BLaER1 (cell line): ENCODE measurements at regions not wholly inside any gene's neighbourhood (a gene's known extent, or its start where the extent isn't known, plus 50 kb on each side); places are given as distances from the start of the nearest gene placed in this dataset.
A peak's percentile ranks its signal among the peaks of the same experiment; 100 is the strongest.

Source experiments
- H3K27ac ChIP-seq: shearing (Covaris generic); formaldehyde crosslinking; 2 replicates; pipeline ENCODE4 v1.8.1; 2022
- H3K27me3 ChIP-seq: shearing (Covaris generic); formaldehyde crosslinking; 2 replicates; pipeline ENCODE4 v1.8.1; 2022
- H3K36me3 ChIP-seq: shearing (Covaris generic); formaldehyde crosslinking; 2 replicates; pipeline ENCODE4 v1.8.1; 2022
- H3K4me1 ChIP-seq: shearing (Covaris generic); formaldehyde crosslinking; 2 replicates; pipeline ENCODE4 v1.8.1; 2022
- H3K4me2 ChIP-seq: shearing (Covaris generic); formaldehyde crosslinking; 2 replicates; pipeline ENCODE4 v1.8.1; 2022
- H3K4me3 ChIP-seq: shearing (Covaris generic); formaldehyde crosslinking; 2 replicates; pipeline ENCODE4 v1.8.1; 2022
- H3K9ac ChIP-seq: shearing (Covaris generic); formaldehyde crosslinking; 2 replicates; pipeline ENCODE4 v1.8.1; 2022
- H3K9me3 ChIP-seq: shearing (Covaris generic); formaldehyde crosslinking; 2 replicates; pipeline ENCODE4 v1.8.1; 2022
- H4K20me1 ChIP-seq: shearing (Covaris generic); formaldehyde crosslinking; 2 replicates; pipeline ENCODE4 v1.8.1; 2022
- Cebpa-rat ChIP-seq: shearing (Covaris generic); IDR thresholded peaks from 2 replicates; pipeline ENCODE4 v1.8.1; 2022

DNA sequence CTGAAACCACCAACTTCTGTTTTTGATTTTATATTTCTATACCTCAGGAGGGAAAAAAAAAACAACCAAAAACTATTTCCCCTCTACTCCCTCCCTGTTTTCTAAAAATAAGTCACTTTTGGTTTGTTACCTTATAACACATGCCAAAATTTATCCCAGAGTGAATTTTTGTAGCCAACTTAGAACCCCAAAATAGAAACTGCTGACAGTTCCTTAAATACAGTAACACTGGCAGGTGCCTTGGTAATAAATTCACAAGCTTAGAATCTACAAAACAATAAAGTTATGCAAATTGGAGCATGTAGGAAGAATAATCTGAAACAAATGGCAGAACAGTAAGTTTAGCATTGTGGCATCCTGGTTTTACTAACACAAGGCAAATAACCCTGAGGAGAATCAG lies 165.0 kb upstream of the HDAC9 start:
- no peak for TF ChIP-seq Cebpa-rat
- Histone ChIP-seq H3K4me3 (no peak overlapping the region), H4K20me1 (no peaks in the 10 kb centered on the region), H3K9ac (no peak overlapping the region), H3K4me2 (peak overlapping the region; percentile 41), H3K27me3 (no peaks in the 10 kb centered on the region), H3K27ac (no peak overlapping the region), H3K36me3 (no peaks in the 10 kb centered on the region), H3K9me3 (no peaks in the 10 kb centered on the region), H3K4me1 (peaks cover 12% of the 10 kb centered on the region)

DNA sequence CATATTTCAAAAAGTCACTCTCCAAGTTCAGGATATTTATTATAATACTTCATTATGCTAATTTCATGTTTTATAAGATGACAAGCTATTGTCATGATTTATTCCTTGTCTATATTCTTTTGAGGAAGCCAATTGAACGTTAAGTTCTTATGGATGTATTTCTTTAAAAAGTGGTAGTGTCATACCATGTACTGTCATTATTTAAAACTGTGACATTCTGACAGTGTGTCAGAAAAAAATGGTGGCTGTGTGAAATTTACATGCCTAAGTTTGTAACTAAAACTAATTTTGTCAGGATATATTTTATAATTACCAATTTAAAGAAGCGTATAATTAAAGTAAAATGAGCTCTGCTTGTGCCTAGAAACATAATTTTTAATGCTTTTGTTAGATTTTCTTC lies 158.9 kb upstream of the HDAC9 start:
- Histone ChIP-seq H3K27me3 (no peaks in the 10 kb centered on the region), H3K27ac (peak overlapping the region; percentile 62), H3K4me1 (peaks cover 25% of the 10 kb centered on the region), H3K9ac (no peak overlapping the region), H3K4me3 (no peak overlapping the region), H3K4me2 (peak overlapping the region; percentile 70; the same call in 1 of the 2 replicates), H4K20me1 (no peaks in the 10 kb centered on the region), H3K9me3 (peaks cover 15% of the 10 kb centered on the region), H3K36me3 (no peaks in the 10 kb centered on the region)
- TF ChIP-seq Cebpa-rat: no peak

DNA sequence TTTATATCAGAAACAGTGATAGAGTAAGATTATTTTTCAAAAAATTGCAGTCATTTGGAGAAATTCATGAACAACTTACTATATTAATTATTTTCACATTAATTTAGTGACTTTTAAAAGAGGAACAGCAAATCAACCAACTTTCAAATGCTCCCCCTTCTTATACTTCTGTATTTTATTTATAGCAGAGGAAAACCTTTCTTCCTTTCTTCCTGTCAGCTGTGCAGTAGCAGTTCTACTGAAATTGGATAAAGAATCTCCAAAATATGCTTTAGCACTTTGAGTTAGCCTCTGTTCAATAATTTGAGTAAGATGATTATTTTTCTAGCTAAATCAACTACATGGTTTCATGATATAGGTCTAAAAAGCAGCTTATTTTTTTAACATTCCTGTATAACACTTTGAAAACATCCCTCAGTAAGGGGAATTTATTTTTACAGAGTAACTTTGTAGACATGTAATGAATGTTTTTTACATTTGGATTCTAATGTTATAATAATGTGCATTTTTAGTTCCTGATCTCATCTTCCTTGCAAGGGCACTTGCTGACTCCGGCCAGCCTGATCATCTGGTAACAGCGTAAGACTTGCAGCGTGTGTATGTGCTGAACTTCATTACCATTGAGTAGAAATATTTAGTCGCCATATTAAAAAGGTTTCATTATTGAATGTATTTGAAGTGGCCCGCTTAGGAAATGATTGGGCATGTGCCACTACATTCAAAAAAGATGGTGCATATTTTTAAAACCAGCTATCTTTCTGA lies 158.3 kb upstream of the HDAC9 start:
- H3K36me3 ChIP-seq: no peaks in the 10 kb centered on the region
- H4K20me1 ChIP-seq: no peaks in the 10 kb centered on the region
- H3K4me3 ChIP-seq: peak overlapping the region; percentile 23; the same call in 1 of the 2 replicates
- peak overlapping the region; percentile 62 for H3K27ac ChIP-seq
- peak overlapping the region; percentile 70 for H3K4me2 ChIP-seq
- H3K4me1 ChIP-seq: peaks cover 30% of the 10 kb centered on the region
- no peak overlapping the region for H3K9ac ChIP-seq
- H3K9me3 ChIP-seq: peaks cover 15% of the 10 kb centered on the region
- no peaks in the 10 kb centered on the region for H3K27me3 ChIP-seq
- no peak for TF ChIP-seq Cebpa-rat

GRCh38 chr7:18338910-18339523 lies 156.5 kb upstream of the HDAC9 start:
- H3K4me3 ChIP-seq: no peak overlapping the region
- H3K27me3 ChIP-seq: no peaks in the 10 kb centered on the region
- peaks cover 31% of the 10 kb centered on the region for H3K4me1 ChIP-seq
- peaks cover 15% of the 10 kb centered on the region for H3K9me3 ChIP-seq
- H3K36me3 ChIP-seq: no peaks in the 10 kb centered on the region
- no peak for TF ChIP-seq Cebpa-rat
- H3K9ac ChIP-seq: no peak overlapping the region
- no peak overlapping the region for H3K27ac ChIP-seq
- no peak overlapping the region for H3K4me2 ChIP-seq
- no peaks in the 10 kb centered on the region for H4K20me1 ChIP-seq

- no peak overlapping the region for H3K9ac ChIP-seq
- peaks cover 15% of the 10 kb centered on the region for H3K9me3 ChIP-seq
- H3K36me3 ChIP-seq: no peaks in the 10 kb centered on the region
- TF ChIP-seq Cebpa-rat: no peak
- H3K27me3 ChIP-seq: no peaks in the 10 kb centered on the region
- H3K4me2 ChIP-seq: peak overlapping the region; percentile 14; the same call in 1 of the 2 replicates
- no peak overlapping the region for H3K4me3 ChIP-seq
- H4K20me1 ChIP-seq: no peaks in the 10 kb centered on the region
- H3K27ac ChIP-seq: no peak overlapping the region
- peaks cover 22% of the 10 kb centered on the region for H3K4me1 ChIP-seq
Measured at GRCh38 chr7:18341756-18342155, 153.8 kb upstream of the HDAC9 start.

DNA sequence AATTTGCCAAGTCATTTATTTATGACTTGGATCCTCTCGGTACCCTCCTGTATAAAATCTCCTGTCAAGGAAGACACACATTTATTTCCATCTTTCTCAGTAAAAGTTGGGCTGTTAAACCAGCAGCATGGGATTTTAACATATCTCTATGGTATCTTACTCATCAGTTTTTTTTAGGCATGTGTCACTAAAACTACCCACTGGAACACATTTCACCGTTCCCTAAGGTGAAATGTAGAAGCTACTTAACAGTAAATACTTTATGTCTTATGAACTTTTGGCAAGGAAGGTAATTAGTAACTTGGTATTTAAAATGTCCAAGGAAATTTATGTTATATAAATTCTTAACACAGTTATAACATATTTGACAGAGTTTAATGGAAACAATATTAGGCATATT lies 152.5 kb upstream of the HDAC9 start:
- no peak overlapping the region for H3K4me3 ChIP-seq
- no peaks in the 10 kb centered on the region for H3K27me3 ChIP-seq
- no peak overlapping the region for H3K27ac ChIP-seq
- no peaks in the 10 kb centered on the region for H3K36me3 ChIP-seq
- H3K9ac ChIP-seq: no peak overlapping the region
- no peaks in the 10 kb centered on the region for H4K20me1 ChIP-seq
- peaks cover 15% of the 10 kb centered on the region for H3K9me3 ChIP-seq
- no peak for TF ChIP-seq Cebpa-rat
- H3K4me1 ChIP-seq: peaks cover 9% of the 10 kb centered on the region
- no peak overlapping the region for H3K4me2 ChIP-seq

DNA sequence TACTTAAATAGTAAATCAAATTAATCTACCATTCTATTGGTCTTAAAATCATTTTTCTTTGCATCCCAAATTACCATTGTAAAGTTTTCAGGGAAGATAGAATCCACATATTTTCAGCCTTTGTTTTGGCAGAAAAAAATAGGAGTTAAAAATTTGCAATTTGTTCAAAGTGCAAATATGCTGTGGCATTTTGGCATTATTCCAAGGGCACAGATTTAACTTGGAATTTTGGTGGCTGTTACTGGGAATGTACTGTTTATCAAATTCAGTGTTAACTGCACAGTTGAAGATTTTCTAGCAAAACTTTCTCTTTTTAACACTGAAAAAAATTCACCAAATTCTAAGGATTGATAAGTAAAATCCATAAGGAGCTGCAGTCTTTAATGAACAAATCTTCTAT lies 151.0 kb upstream of the HDAC9 start:
- Histone ChIP-seq H3K9me3 (peaks cover 15% of the 10 kb centered on the region), H3K9ac (no peak overlapping the region), H3K27me3 (no peaks in the 10 kb centered on the region), H3K4me1 (peaks cover 7% of the 10 kb centered on the region; the same call in 1 of the 2 replicates), H3K4me2 (no peak overlapping the region), H3K27ac (no peak overlapping the region), H3K36me3 (no peaks in the 10 kb centered on the region), H3K4me3 (no peak overlapping the region), H4K20me1 (no peaks in the 10 kb centered on the region)
- TF ChIP-seq Cebpa-rat: no peak

GRCh38 chr7:18345641-18346234 lies 149.8 kb upstream of the HDAC9 start:
- no peak for TF ChIP-seq Cebpa-rat
- no peak overlapping the region for H3K9ac ChIP-seq
- peaks cover 7% of the 10 kb centered on the region for H3K9me3 ChIP-seq
- H3K4me2 ChIP-seq: no peak overlapping the region
- no peaks in the 10 kb centered on the region for H3K27me3 ChIP-seq
- peaks cover 12% of the 10 kb centered on the region for H3K4me1 ChIP-seq
- no peak overlapping the region for H3K4me3 ChIP-seq
- no peak overlapping the region for H3K27ac ChIP-seq
- no peaks in the 10 kb centered on the region for H4K20me1 ChIP-seq
- H3K36me3 ChIP-seq: no peaks in the 10 kb centered on the region

DNA sequence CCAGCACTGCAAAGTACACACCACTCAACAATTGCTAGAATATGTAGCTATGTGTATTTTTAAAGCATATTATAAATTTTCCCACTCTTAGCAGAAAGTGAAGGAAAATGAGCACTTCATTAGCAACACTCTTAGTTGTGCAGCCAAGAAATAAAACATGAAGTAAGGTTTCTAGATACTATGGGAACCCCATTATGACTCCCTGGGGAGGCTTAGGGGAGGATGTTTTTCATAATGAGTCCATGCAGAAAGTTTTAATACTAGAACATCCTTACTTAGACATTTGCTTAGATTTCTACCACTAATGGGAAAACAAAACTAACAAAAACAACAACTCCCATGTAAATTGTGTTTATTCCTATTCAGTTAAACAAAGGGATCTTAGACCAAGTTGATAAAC lies 148.4 kb upstream of the HDAC9 start:
- H3K36me3 ChIP-seq: no peaks in the 10 kb centered on the region
- no peak overlapping the region for H3K4me2 ChIP-seq
- H4K20me1 ChIP-seq: no peaks in the 10 kb centered on the region
- H3K27ac ChIP-seq: no peak overlapping the region
- no peaks in the 10 kb centered on the region for H3K27me3 ChIP-seq
- peaks cover 10% of the 10 kb centered on the region for H3K4me1 ChIP-seq
- no peak for TF ChIP-seq Cebpa-rat
- H3K9ac ChIP-seq: no peak overlapping the region
- no peak overlapping the region for H3K4me3 ChIP-seq
- H3K9me3 ChIP-seq: no peaks in the 10 kb centered on the region

DNA sequence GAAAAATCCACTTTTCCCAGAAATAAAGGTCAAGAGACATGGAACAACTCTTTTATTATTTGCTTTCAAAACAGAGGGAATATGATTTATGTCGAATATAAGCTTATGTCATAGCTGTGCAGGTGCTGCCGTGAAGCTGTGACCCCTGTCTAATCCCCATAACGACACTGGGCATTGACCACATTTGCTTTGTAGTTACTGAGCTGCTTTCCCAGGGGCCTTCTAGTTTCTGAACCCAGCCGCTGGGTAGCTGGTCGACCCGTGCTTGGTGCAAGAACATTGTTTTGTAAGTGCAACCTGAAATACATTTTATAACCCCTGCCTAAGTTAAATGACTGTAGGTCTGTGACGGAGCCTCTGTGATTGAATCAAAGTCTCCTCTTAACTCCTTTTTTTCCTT lies 144.9 kb upstream of the HDAC9 start:
- Histone ChIP-seq H3K36me3 (no peaks in the 10 kb centered on the region), H3K4me1 (peaks cover 9% of the 10 kb centered on the region), H3K9me3 (no peaks in the 10 kb centered on the region), H3K9ac (no peak overlapping the region), H3K27me3 (no peaks in the 10 kb centered on the region), H3K4me3 (no peak overlapping the region), H3K4me2 (peak overlapping the region; percentile 35), H3K27ac (no peak overlapping the region), H4K20me1 (no peaks in the 10 kb centered on the region)
- TF ChIP-seq Cebpa-rat: no peak
